GM21447 (cell line): ENCODE measurements at regions not wholly inside any gene's neighbourhood (a gene's known extent, or its start where the extent isn't known, plus 50 kb on each side); places are given as distances from the start of the nearest gene placed in this dataset.

Source experiments
- ATAC-seq: cut with Tn5 transposase; IDR thresholded peaks from one replicate; pipeline ENCODE4 v1.9.1; 2021; ENCODE audit not compliant: unreplicated experiment

DNA sequence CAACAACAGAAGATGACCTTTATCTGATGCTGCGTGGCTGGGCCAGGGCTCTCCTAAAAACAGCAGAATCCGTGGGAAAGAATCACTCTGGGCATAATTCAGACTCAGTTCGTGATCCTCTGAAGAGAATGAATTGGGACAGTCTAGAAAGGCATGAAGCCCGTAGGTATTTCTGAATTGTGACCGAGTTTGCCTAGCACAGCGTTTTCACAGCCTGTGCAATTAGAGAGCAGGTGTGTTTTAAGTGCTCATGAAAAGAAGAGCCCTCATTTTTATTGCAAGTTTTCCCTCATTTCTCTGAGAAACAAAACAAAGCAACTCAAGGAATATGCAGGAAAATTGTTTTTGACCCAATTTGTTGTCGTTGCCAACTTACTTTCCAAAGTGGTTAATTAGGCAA is 366.2 kb downstream of the WDR11 start:
- no peak for ATAC-seq

GRCh38 chr10:121221072-121221471 is 369.9 kb downstream of the WDR11 start:
- no peak for ATAC-seq

GRCh38 chr10:121221991-121222390 is 370.8 kb downstream of the WDR11 start:
- no peak for ATAC-seq

DNA sequence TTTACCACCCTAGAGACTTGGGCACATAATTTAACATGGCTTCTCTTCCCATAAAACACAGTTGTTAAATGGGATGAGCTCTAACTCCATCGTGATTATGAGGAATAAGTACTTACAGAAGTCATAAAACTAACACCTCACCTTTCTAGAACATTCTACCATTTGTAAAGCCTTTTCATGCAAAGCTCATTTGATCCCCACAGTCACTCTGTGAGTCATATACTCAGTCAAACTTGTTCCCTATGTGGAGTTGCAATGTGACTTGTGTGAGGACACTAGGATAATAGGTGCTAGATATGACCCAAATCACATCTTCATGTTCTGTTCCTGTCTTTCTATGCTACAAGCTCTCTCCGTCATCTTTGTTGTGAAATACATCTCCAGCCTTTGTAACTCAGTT is 371.7 kb downstream of the WDR11 start:
- ATAC-seq, result no peak

DNA sequence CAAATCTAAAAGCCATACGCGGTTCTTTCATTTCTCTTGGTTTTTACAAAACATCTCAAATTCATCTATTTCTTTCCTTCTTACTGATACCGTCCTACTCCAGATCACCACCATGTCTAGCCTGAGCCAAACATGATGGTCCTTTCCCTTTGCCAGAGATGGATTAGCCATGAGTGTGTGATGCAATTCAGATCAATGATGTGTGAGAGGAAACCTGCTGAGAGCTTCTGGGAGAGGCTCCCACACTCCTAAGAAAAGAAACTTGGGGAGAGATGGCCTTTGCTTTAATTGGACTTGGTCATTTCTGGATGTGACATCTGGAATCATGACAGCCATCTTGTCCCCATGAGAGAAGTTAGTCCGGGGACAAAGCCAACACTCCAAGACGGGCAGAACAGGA is 367.2 kb downstream of the FGFR2 start:
- ATAC-seq, result no peak

DNA sequence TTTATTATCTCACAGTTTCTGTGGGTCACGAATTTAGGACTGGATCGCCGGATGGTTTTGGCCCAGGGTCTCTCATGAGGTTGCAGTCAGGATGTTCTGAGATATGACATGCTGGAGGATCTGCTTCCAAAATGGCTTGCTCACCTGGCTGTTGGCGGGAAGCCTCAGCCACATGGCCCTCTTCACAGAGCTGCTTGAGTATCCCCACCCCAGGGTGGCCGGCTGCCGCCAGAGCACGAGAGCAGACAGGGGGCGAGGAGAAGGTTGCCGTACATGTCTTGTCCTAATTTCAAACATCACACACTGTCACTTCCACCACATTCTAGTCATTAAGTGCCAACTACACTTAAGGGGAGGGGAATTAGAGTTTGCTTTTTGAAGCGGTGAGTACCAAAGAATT is 365.8 kb downstream of the FGFR2 start:
- no peak for ATAC-seq

DNA sequence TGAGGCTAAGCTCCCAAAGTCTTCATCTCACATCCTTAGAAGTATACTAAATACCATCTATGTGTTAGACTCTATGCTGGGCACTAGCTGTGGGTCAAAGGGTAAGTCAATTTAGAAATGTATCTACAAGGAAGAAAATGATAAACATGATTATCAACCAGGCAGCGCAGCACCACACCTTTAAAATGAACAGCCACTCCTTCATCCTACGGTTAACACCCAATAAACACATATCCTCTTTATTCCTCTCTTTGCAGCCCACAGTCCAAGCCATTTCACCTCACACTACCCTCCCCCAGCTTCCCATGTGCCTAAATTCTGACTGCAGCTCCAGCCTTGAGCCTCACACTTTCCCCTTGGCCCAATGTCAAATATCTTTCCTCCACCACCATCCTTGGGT is 362.6 kb downstream of the FGFR2 start:
- no peak for ATAC-seq

DNA sequence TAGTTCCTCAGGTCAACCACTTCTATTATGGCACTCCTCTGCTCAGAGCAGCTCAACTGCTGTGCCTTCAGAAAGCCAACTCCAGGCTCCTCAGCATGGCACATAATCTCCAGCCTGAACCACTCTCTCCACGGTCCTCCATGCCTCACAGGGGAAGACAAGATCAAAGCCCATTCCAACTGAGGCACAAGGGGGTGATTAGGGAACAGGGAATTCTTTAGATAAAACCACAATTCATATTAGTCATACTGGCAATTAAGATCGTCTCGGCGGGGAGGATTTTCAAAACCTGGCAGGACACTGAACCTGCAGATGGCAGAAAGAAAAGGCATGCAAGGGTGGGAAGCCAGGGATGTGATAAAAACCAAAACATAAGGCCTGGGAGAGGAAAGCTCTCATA is 361.6 kb downstream of the FGFR2 start:
- ATAC-seq, result no peak

DNA sequence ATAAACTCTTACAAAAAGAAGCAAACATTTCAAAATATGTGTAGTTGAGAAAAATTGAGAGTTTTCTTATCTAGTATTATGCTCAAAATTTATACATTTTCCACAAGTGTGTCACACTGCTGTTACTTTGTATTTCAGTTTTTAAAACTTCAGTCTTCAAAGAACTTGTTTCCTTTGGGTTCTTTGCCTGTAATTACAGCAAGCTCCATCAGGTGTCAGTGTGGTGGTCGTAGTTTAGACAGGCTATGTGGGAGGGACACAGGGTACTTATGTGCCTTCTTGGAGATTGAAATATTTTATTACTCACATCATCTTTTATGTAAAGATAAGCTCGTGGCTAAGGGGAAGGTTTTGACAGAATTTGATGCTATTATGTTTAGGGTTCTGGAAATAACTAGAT is 360.5 kb downstream of the FGFR2 start:
- no peak for ATAC-seq

DNA sequence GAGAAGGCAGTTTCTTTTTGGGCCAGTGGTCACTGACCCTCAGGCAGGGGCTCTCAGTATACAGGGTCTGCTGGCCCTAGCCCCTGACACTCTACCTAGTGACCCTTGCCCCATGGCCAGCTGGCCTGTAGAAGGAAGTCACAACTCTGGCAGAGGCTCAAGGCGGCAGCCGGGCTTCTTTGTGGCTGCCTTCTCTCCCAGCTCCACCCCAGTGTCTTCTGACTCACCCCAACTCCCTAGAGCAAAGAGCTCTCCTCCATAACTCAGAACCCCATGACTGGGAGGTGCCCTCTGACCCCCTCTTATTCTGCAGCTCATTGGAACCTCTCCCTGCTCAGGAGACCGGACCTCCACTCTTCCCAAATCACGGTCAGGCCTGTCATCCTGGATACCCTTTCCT is 358.2 kb downstream of the FGFR2 start:
- no peak for ATAC-seq

- no peak for ATAC-seq
Observed at GRCh38 chr10:121240556-121240955, 357.7 kb downstream of the FGFR2 start.

DNA sequence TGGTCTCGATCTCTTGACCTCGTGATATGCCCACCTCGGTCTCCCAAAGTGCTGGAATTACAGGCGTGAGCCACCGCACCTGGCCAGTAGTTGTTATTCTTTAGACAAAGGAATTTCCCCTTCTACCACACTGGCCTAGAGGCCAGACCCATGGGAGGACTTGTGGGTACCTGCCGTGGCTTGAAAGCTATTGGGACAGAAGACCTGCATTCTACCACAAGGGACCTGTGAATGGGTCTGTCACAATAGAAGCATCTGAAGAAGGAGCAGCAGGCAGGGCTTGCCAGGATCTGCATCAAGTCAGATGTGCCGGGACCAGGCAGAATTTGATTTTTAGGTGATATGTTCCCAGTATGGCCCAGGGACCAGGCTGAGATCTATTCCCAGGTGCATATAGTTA is 356.9 kb downstream of the FGFR2 start:
- no peak for ATAC-seq

DNA sequence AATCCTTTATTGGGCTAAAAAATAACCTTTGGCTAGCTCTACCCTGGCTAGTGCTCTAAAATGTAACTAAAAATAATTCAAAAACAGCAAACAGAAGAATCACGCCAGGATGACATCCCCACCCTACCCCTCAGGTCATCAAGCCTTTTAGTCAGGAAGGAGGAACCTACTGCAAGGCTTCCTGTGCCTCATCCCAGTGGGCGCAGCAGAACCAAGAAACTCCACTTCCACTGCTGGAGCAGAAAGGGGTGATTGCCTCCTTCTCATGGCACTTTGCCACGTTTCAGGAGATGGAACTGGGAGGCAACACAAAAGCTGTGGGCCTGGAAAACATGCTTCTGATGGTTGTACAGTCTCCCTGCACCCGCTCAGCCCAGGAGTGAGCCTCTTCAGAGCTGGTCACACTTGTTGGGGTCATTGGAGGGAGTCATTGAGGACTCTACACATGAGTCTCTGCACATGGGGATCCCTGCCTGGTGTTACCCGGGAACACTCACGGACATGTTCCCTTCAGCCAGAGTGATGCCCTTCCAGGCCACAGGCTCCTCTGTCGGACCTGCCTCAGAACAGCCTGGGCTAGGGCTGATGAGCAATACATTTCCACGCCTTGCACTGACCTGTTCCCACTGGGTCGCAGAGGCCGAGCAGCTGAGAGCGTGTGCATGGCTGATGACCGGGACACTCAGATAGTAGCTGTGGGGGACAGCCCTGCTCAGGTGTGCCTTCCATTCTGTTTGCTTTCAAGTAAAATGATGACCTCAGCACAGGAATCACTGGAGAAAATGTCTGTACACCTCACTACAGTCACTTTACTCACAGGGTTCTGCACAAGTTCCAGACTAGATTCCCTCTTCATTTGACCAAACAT is 355.3 kb downstream of the FGFR2 start:
- ATAC-seq, result no peak

GRCh38 chr10:121243609-121244241 is 354.5 kb downstream of the FGFR2 start:
- no peak for ATAC-seq

GRCh38 chr10:121244818-121245217 is 353.4 kb downstream of the FGFR2 start:
- ATAC-seq, result no peak

DNA sequence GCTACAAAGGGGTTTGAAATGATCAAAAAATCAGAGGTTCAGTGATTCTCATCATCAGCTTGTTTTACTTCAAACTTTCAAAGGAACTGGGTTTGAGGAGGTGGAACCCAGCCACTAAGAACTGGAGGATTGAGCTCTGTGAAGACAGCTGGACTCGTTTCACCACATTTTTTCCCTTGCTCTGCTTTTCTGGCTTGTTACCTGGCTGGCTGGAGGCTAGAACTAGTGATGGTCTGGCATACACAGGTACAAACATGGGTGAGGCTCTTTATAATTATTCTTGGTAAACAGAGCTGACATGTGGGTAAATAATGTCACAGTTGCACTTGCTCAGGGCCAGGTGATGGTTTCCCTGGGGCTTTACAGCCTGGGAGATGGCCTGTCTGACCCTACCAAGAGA is 352.5 kb downstream of the FGFR2 start:
- no peak for ATAC-seq

DNA sequence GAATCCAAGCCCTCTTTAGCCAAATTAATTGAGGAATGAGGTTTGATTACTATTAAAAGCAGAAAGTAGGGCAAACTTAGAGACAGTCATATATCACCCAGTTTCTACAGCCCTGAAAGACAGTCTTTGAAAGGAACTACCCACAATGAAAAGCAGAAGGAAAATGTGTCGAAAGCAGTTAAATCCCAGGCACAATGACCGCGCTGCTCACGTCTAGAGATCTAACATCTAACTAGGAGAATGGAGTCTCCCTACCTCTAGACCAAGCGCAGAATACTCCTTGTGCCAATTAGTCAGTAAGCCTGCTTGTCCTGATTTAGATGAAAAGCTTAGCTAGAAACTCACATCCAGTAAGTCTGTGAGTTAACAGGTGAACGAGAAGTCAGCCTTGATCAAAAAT is 350.0 kb downstream of the FGFR2 start:
- ATAC-seq, result no peak

DNA sequence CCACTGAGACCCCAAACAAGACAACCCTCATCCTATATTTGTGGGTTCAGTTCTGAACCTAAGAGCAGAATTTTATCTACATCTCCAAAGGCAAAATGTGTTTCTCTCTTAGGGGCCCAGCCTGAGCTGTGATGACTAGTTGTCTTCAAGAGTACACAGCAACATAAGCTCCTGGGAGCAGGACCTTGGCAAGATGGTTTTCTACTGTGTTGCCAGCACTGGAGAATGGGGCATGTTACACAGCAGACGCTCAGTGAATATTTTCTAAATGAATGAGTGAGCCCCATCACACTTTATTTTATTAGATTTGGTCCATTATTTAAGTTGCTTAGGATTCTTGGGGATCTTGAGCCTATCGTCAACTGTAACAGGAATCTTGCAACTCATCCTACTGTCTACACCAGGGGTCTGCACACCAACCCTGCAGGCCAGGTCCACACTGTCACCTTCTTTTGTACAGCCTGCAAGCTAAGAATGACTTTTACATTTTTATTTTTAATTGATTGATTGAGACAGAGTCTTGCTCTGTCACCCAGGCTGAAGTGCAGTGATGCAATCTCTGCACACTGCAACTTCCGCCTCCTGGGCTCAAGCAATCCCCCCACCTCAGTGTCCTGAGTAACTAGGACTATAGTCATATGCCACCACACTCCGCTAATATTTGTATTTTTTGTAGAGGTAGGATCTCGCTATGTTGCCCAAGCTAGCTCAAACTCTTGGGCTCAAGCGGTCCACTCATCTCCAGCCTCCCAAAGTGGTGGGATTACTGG is 347.1 kb downstream of the FGFR2 start:
- no peak for ATAC-seq

DNA sequence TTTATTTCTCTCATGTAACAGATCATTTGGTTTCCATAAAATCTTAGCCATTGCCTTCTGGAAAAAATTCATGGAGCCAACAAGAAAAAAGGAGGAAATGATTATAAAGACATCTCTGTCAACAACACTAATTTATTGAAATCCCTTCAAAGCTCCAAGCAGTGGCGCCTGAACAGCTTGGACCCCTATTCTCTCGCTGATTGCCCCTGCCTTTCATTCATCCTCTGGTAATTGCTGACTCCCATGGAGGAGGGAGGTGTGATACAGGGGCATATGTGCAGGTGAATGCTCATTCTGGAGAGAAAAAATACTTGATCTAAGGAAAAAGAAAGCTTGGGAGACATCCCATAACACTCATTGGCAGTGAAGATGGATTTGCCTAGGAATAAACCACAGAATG is 345.5 kb downstream of the FGFR2 start:
- no peak for ATAC-seq

DNA sequence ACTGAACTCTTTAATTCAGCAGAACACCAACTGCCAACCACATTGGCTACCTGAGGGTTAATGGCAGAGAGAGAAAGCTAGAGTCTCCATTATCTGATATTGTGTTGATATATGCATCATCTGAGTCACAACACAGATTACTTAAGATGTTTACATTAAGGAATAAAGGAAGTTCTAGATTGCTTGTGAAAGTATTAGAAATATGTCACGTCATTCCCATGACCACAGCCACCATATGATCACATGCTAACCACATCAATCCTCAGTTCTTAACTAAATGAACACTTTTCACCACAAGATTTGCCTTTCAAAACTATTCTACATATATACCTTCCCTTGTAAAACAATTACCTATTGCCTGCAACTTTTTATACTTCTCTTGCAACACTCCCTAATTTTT is 337.9 kb downstream of the FGFR2 start:
- no peak for ATAC-seq

GRCh38 chr10:121261665-121262064 is 336.6 kb downstream of the FGFR2 start:
- no peak for ATAC-seq
